CD4-positive, alpha-beta T cell treated with Interleukin-17A for 1 hour (primary cell): ENCODE measurements at regions not wholly inside any gene's neighbourhood (a gene's known extent, or its start where the extent isn't known, plus 50 kb on each side); places are given as distances from the start of the nearest gene placed in this dataset.

ENCODE experiments used
- DNase-seq: peaks from one replicate; pipeline ENCODE4 v3.0.0-alpha.2; 2020

DNA sequence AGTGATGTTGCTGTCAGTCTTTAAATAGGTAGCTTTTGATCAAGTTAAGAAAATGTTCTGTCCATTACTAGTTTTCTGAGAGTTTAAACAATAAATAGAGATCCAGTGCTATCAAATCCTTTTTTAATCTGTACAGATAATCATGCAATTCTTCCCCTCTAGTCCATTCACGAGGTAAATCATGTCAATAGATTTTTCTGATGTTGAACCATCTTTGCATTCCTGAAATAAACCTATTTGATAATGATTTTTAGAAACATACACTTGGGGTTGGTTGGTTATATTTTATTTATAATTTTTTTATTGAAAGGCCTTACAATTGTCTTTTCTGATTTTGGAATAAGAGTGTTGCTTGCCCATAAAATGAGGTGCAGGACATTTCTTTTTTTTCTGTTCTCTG lies 95.0 kb downstream of the FAM53A start:
- DNase-seq, result no peak

DNA sequence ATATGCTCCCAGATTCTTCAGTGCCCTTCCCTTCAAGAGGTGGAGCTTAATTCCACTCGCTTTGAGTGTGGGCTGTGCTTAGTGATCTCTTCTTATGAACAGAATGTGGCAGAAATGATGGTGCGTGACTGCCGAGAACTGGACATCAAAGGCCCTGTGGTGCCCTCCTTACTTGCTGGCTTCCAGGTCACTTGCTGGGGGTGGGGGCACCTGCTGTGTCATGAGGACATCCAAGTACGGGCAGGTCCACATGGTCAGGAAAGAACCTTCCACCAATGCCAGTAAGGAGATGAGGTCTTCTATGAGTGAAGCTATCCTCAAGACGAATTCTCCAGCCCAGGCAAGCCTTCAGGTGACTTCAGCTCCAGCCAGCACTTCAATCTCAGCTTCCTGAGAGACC lies 95.8 kb downstream of the FAM53A start:
- no peak for DNase-seq

DNA sequence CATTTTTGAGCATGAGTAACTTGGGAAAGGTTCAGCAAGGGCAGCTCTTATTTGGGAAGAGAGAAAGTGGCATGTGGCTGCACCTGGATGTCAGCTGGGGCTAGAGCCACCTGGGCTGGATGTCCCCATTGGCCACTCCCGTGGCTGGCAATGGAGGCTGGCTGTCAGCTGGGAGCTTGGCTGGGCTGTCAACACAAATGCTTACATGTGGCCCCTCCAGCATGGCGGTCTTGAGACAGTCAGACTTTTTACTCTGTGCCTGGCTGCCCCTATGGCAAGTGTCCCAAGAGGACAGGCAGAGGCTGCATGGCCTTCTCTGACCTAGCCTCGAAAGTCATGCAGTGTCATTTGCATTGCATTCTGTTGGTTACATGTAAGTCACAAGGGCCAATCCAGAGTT lies 99.6 kb downstream of the FAM53A start:
- DNase-seq, result no peak

DNA sequence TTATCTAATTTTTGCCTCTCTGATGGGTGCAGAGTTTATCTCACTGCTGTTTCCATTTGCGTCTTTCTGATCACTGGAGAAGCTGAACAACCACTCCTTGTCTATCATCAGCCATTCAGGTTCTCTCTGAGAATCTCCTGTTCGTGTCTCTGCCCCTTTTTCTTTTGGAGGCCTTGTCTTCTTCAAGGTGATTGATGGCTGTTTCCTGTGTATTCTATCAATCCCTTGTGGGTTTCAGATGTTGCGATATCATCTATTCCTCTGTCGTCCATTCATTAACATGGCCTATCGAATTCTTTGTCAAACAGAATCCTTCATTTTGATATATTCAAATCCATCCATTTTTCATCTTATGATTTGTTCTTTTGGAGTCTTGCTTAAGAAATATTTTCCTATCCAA lies 100.3 kb downstream of the FAM53A start:
- no peak for DNase-seq

DNA sequence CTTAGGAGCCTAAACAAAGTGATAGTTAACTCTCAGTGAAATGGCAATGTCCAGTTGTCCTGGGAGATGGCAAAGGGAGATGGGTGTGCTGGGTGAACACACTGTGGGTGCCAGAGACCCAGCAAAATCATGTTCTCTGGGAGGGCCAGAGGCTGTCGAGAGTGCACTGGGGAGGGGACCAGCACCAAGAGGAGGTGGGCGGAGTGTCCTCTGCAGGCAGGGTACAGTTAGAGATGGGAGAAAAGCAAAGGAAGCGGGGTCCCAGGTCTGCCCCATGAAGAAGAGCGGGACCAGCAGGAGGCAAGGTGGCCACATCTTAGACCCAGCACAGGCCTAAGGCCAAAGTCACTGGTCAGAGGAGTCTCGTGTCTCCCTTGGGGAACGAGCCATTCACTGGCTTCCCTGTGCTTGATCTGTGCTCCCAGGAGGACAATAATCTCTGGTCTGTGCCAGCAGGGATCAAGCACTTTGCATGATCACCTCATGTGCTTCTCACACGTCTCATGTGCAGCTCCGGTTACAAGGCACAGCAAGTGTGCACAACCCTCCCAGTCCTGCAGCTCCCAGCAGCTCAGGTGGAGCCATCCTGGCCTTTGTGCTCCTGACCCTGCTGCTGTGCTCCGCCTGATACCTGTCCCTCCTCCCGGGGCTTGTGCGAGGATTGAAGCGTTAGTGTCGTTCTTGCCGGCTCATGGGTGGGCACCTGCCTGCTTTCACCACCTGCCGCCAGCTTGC lies 100.9 kb downstream of the FAM53A start:
- no peak for DNase-seq

DNA sequence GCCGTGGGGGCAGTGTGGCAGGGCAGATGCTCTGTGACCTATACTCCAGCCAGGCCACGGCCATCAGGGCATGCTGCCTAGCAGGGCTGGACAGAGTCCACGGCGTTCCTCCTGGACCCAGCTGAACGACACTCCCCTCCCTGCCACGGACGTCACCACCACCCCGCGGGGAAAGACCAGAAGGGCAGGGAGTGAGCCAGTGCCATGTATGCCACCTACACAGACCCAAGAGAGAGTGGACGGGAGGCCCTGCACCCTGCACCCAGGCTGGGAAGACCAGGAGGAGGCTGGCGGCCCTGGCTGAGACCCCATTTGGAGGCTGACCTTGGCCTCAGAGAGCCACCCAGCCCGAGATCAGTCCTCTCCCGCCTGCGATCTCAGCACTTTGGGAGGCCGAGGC lies 101.9 kb downstream of the FAM53A start:
- no peak for DNase-seq

DNA sequence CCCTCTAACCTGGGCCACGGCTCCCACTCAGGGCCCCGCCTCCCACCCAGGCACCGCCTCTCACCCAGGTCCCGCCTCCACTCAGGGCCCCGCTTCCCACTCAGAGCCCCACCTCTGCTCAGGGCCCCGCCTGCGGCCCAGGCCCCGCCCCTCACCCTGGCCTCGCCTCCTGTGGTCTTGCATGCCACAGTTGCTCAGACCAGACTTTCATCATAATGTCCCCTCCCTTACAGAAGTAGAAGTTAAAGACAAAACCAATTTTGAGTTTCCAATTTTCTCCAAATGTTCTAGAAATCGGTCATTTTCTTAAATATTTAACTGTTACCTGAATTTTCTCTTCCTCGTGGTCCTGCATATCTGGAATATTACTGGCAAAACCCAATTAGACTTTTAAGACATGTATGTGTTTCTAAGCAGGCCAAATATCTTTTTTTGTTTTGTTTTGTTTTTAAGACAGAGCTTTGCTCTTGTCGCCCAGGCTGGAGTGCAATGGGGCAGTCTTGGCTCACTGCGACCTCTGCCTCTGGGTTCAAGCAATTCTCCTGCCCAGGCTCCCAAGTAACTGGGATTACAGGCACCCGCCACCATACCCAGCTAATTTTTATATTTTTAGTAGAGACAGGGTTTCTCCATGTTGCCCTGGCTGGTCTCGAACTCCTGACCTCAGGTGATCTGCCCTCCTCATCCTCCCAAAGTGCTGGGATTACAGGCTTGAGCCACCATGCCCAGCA lies 102.8 kb downstream of the FAM53A start:
- DNase-seq, result peak; percentile 94

DNA sequence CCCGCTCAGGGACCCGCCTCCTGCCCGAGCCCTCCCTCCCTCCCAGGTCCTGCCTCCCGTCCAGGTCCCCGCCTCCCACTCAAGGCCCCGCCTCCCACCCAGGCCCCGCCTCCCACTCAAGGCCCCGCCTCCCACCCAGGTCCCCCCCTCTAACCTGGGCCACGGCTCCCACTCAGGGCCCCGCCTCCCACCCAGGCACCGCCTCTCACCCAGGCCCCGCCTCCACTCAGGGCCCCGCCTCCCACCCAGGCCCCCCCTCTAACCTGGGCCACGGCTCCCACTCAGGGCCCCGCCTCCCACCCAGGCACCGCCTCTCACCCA lies 103.5 kb downstream of the FAM53A start:
- peak; percentile 94 for DNase-seq

DNA sequence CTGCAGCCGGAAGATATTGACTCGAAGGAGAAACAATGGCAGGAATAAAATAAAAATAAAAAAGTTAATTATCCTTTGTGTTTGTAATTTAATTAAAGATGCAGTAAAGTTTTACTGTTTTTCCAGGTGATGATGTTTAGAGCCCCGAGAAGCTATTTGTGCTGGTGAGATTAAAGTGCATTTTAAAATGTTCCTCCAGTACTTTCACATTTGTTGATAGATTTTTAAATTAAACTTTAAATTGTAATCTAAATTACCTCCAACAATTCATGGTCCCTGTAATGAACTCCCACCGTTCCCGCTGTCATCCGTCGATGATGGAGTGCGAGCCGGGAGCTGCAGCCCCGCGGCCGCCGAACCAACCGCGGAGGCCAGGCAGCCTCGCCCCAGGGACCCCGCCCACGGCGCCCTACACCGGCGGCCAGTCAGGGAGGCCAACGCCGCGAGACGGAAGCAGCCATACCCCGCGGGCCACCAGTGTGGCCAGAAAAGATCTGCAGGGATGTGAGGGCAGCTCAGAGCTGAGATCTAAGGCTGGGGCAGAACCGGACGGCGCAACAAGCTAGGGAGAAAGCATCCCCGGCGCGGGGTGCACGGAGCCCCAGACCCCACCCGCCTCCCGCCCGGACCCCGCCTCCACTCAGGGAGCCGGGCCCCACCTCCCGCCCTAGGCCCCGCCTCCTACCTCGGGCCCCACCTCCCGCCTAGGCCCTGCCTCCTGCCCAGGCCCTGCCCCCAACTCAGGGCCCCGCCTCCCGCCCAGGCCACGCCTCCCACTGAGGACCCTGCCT lies 104.0 kb downstream of the FAM53A start:
- DNase-seq, result no peak

DNA sequence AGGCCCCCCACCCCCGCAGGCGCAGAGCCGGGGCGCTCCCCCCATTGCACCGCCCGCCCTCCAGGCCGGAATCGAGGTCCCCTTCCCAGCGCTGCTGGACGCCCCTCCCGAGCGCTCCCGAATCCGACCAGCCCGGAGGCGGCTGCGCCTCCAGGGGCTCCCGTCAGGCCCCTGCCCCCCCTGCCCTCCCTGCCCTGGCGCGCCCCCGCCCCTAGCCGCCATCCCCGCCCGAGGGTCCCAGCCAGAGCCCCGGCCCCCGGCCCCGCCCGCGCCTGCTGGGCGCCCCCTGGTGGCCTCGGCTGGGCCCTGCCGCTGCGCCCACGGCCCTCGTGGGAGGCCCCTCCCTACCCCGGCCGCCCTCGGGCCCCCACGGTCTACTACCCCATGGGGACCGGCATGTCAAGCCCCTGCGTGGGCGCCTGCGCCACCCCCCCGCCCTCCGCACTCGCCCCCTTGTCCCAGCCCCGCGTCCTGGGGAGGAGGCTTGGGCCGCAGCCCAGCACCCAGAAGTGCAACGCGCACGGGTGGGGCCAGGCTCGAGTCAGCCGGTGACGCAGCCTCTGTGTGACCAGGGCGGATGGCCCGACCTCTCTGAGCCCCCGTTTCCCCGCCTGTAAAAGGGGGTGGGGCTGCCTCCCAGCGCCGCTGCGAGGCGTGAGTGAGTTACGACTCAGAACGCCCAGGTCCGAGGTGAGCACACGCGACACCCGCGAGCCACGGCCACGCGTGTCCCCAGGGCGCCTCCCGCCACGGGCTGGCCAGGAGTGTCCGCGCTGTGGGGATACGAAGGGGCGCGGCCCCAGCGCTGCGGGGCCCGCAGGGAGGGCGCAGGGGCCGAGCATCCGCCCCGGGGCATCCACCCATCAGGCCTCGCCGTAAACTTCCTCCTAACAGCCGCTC lies 104.9 kb downstream of the FAM53A start:
- DNase-seq, result peak; percentile 83

DNA sequence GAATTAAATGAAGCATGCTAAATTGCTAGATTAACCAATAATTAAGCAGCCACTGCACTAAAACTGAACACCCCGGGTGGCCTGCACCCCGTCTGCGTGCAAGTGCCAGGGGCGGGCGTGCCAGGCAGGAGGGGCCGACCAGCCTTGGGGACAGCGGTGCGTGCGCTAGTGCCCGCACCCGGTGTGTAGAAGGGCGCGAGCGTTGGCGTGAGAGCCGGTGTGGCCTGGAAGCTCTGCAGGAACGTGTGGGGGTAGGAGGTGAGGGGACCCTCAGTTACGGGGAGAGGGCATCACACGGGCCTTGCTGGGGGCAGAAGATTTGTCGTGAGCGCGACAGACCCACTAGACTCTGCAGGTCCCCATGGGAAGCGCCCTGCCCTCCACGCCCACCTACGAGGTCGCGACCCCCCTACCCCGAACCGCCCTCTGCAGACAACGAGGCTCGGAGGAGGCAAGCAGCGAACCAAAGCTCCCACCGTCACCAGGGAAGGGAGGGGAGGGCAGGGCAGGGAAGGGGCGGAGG lies 105.8 kb downstream of the FAM53A start:
- no peak for DNase-seq

DNA sequence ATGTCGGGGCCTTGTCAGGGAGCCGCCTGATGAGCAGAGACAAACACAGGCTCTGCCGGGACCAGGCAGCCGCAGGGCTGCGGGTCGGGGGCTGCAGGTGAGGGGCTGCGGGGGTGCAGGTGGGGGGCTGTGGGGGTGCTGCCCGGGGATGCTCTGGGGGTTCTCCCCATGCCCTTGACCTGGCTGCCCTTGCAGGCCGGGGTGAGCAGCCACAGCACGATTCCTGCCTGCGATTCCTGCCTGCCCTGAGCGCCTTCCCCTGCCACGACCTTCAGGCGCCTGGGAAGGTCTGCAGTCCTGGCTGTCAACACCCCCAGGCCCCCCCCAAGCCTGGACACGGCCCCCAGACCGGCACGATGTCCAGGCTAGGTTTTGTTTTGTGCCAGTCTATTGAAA lies 106.3 kb downstream of the FAM53A start:
- no peak for DNase-seq

DNA sequence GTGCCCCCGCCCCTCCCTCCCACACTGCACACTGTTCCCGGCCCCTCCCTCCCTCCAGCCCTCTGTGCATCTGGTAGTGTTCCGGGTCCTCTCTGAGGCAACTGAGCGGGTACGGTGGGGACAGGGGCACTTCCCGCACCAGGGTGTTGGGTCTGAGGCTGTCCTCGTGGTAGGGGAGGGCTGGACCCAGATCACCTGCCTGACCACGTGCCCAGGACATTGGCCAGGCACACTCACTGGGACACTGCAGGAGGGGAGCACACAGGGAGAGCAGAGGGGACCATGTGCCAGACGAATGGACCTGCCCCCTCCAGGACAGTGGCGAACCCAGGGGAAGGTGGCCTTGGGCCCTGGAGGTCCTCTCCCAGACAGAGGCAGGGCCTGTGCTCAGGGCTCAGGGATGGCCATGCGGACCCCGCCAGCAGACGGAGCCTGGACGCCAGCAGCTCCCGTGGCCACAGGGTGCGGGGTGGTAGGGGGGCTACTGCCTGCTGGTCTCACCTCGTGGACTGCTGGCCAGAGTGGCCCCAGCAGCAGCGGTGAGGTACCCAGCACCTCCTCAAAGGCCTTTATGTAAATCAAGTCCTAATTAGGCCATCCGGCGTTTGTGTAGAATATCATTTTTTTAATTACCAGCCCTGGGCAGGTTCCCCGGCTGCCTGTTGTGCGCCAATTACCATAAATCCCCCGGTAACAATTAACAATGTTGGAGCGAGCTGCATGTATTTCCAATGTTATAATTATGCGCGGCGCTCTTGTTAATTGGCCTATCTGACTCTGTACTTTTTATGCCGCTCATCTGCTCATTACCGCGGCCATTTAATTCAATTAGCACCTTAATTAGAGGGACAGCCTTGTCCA lies 106.9 kb downstream of the FAM53A start:
- DNase-seq, result no peak

DNA sequence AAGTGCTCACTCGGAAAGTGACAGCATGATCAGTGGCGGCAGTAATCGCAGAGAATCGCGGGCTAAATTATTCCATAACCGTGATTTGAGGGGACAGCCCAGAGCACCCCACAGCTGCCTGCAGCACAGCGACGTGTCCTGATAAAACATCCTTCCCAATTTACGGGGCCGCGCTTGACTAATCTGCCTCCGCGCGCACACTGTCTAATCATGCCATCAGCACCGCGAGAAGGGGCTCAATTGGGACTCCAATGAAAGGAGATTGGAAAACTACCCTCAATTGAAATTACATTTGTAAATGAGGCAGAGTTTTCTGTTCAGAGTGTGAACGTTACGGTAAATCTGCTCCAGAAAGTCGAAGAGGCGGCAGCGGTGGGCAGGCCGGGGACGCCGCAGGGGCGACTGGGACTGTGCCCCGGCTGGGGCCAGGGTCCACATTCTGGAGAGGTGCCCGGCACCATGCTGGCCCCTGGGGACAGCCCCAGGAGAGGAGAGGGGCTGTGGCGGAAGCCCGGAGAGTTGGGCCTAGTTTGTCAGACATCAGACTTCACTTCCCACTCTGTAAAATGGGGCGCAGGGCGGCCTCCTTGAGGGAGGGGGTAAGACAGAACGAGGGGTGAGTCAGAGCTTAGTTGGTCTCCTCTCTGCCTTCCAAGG lies 107.7 kb downstream of the FAM53A start:
- no peak for DNase-seq

DNA sequence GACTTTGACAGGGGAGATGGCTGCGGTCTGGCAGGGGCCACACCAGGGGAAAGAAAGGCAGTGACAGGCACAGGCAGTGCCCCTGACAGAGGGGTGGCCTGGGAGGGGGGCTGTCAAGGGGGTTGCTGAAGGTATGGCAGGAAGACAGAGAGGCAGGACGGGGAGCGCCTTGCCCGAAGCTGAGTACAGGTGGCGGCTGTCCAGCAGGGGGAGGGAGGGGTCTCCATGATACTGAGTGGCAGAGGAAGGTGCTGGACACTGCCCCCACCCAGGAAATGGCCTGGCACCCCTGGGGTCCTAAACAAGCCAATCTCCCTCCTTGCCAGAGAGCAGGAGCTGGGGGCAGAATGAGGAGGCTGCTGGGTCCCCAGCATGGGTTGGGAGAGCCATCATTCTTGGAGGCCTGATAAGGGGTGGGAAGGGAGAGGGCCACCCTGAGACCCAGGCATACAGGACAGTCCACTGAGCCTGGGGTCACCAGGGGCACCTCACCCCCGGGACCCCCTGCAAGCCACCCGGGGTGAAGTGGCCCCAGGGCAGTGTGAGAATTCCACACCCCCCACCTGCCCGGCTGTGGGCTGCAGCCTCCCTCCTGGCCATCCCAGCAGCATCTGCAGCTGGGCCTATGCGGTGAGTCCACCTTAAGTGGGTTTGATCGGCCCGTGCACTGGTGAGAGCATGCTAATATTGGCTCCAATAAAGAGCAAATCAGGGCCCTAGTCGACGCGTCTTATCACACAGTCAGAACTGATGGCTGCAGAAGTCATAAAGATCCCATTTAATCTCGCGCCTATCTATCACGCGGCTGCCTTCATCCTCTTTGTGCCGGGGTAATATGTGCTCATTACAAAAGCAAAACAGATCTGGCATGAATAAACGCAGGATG lies 108.5 kb downstream of the FAM53A start:
- no peak for DNase-seq

DNA sequence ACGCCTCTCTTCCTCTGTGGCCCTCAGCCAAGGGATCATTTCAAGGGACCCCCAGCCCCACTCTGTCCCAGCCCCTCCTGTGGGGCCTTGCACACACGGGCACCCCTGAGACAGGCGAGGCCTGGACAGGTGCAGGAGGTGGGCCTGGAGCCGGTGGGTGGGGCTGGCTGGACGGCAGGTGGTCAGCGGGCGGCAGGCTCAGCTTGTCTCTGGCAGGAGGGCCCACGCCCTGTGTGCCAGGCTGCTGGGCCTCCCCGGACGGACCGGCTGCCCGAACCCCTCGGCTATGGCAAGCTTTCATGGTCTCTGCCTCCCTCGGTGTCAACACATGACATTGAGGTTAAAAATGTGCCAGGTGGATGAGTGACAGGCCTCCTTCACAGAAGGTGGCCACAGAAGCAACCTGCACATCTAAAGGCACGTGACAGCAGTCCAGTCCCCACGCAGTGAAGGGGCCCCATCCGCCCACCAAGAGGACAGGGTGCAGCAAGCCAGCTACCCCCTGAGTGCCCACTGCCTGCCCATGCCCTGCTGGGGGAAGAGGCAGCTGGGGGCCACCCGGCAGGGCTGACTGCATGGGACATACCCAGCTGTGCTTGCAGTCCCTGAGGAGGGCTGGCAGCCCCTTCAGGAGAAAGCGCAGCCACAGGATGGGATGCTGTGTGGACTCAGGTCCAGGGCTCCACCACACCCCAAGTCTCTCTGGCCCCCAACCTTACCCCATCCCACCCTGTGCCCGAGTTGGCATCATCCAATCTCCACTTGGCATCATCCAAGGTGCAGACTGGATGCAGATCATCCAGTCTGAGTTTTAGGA lies 109.3 kb downstream of the FAM53A start:
- DNase-seq, result no peak

DNA sequence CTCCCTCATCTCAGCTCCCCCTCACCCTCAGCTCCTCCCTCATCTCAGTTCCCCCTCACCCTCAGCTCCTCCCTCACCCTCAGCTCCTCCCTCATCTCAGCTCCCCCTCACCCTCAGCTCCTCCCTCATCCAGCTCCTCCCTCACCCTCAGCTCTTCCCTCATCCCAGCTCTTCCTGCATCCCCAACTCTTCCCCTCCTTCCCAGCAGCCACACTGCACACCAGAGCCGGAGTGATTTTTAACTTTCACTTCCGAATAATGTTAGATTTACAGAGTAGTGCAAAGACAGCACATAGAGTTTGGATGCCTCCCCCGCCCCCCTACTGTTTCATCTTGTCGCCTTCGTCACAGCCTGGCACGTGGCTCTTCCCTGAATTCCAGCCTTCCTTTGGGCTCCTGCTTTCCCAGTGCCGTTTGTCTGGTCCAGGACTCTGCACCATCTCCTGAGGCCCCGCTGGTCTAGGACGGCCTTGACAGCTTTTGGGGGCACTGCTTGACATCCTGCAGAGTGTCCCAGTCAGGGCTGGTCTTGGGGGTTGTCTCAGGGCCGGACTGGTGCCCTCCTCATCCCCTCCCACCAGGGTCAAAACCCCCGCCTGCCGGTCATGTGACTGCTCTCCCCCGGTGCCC lies 110.2 kb downstream of the FAM53A start:
- DNase-seq, result no peak

DNA sequence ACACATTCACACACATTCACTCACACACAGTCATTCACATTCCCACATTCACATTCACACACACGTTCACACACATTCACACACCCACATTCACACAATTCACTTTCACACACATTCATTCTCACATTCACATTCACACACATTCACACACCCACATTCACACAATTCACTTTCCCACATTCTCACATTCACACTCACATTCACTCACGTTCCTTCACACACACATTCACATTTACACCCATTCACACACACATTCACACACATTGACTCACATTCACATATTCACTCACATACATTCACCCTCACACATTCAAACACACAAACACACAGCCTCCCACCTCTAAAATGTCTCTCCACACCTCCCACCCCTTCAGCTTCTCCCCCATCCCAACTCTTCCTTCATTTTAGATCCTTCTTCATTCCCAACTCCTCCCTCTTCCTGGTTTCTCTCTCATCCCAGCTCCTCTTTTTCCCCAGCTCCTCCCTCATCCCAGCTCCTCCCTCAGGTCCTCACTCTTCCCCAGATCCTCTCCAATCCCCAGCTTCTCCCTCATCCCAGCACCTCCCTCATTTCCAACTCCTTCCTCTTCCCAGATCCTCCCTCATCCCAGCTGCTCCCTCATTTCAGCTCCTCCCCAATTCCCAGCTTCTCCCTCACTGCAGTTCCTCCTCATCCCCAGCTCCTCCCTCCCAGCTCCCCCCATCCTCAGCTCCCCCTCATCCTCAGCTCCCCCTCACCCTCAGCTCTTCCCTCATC lies 111.0 kb downstream of the FAM53A start:
- no peak for DNase-seq
